ENCODE measurements at regions not wholly inside any gene's neighbourhood (a gene's known extent, or its start where the extent isn't known, plus 50 kb on each side); places are given as distances from the start of the nearest gene placed in this dataset.

- no peak overlapping the region for H3K27ac ChIP-seq
- TF ChIP-seq ZFX (IDR thresholded peaks at IDR 0.05; ENCODE audit: borderline replicate concordance) (no peak), CTCF (IDR thresholded peaks at IDR 0.05) (no peak)
Observed at GRCh38 chrX:109261279-109261678, 220.6 kb downstream of the GUCY2F start.

- no peak for TF ChIP-seq ZFX (IDR thresholded peaks at IDR 0.05; ENCODE audit: borderline replicate concordance)
- TF ChIP-seq CTCF (IDR thresholded peaks at IDR 0.05): no peak
Observed at GRCh38 chrX:109252789-109253188, 229.1 kb downstream of the GUCY2F start.

GRCh38 chrX:109218761-109219160 lies 263.1 kb downstream of the GUCY2F start:
- H3K27ac ChIP-seq: no peak overlapping the region
- no peak for TF ChIP-seq ZFX (IDR thresholded peaks at IDR 0.05; ENCODE audit: borderline replicate concordance)
- no peak for TF ChIP-seq CTCF (IDR thresholded peaks at IDR 0.05)

More at GRCh38 chrX:109252789-109253188, 229.1 kb downstream of the GUCY2F start:
- no peak overlapping the region for H3K27ac ChIP-seq

GRCh38 chrX:109199726-109200125 lies 282.2 kb downstream of the GUCY2F start:
- no peak overlapping the region for H3K27ac ChIP-seq
- TF ChIP-seq CTCF (IDR thresholded peaks at IDR 0.05) (no peak), ZFX (IDR thresholded peaks at IDR 0.05; ENCODE audit: borderline replicate concordance) (no peak)

GRCh38 chrX:109190542-109190941 lies 291.3 kb downstream of the GUCY2F start:
- no peak overlapping the region for H3K27ac ChIP-seq
- TF ChIP-seq CTCF (IDR thresholded peaks at IDR 0.05) (no peak), ZFX (IDR thresholded peaks at IDR 0.05; ENCODE audit: borderline replicate concordance) (no peak)

- no peak overlapping the region for H3K27ac ChIP-seq
- no peak for TF ChIP-seq CTCF (IDR thresholded peaks at IDR 0.05)
Observed at GRCh38 chrX:109187473-109188168, 294.3 kb downstream of the GUCY2F start.

- no peak overlapping the region for H3K27ac ChIP-seq
- TF ChIP-seq CTCF (IDR thresholded peaks at IDR 0.05): no peak
- TF ChIP-seq ZFX (IDR thresholded peaks at IDR 0.05; ENCODE audit: borderline replicate concordance): no peak
Observed at GRCh38 chrX:109186939-109187338, 294.9 kb downstream of the GUCY2F start.

Measured in 22Rv1 (cell line).